Mucosa of stomach (tissue), 1 donor: ENCODE measurements at regions not wholly inside any gene's neighbourhood (a gene's known extent, or its start where the extent isn't known, plus 50 kb on each side); places are given as distances from the start of the nearest gene placed in this dataset.
"Not testable (repeated sequence)": the region's sequence is repeated elsewhere in the genome, so short reads cannot be mapped to it uniquely, and the experiment has no call there.

Experiments used
- H3K27me3 ChIP-seq: one replicate; pipeline ENCODE4 v1.7.0; 2013; ENCODE audit warnings: mild to moderate bottlenecking, low read length; ENCODE audit not compliant: control insufficient read depth, insufficient read depth
- H3K36me3 ChIP-seq: one replicate; pipeline ENCODE4 v1.7.0; 2013; ENCODE audit warnings: low read length; ENCODE audit not compliant: control insufficient read depth, insufficient read depth
- H3K4me1 ChIP-seq: one replicate; pipeline ENCODE4 v1.7.0; 2013; ENCODE audit warnings: mild to moderate bottlenecking, low read length; ENCODE audit not compliant: control insufficient read depth, insufficient read depth
- H3K4me3 ChIP-seq: one replicate; pipeline ENCODE4 v1.7.0; 2013; ENCODE audit warnings: low read length
- H3K9ac ChIP-seq: one replicate; pipeline ENCODE4 v1.7.0; 2013; ENCODE audit warnings: mild to moderate bottlenecking, low read length, moderate library complexity
- H3K9me3 ChIP-seq: one replicate; pipeline ENCODE4 v1.7.0; 2013; ENCODE audit warnings: mild to moderate bottlenecking, low read length, moderate library complexity; ENCODE audit not compliant: control insufficient read depth
- donor health status: Pancreatic carcinoma.

- Histone ChIP-seq H3K4me3 (no peak overlapping the region), H3K9ac (no peak overlapping the region), H3K9me3 (no peaks in the 10 kb centered on the region), H3K27me3 (no peaks in the 10 kb centered on the region), H3K36me3 (no peaks in the 10 kb centered on the region), H3K4me1 (peaks cover 16% of the 10 kb centered on the region)
Observed at GRCh38 chr1:229148743-229149142, 122.2 kb upstream of the RAB4A start.

- Histone ChIP-seq H3K4me3 (no peak overlapping the region), H3K9me3 (no peaks in the 10 kb centered on the region), H3K4me1 (peaks cover 16% of the 10 kb centered on the region), H3K36me3 (no peaks in the 10 kb centered on the region), H3K9ac (no peak overlapping the region), H3K27me3 (no peaks in the 10 kb centered on the region)
Observed at GRCh38 chr1:229149435-229149834, 121.5 kb upstream of the RAB4A start.

- no peaks in the 10 kb centered on the region for H3K27me3 ChIP-seq
- H3K9me3 ChIP-seq, result no peaks in the 10 kb centered on the region
- H3K36me3 ChIP-seq, result no peaks in the 10 kb centered on the region
- H3K9ac ChIP-seq, result no peak overlapping the region
- peaks cover 16% of the 10 kb centered on the region for H3K4me1 ChIP-seq
- no peak overlapping the region for H3K4me3 ChIP-seq
Observed at GRCh38 chr1:229150518-229150917, 120.4 kb upstream of the RAB4A start.

GRCh38 chr1:229151412-229151811 lies 119.5 kb upstream of the RAB4A start:
- peaks cover 20% of the 10 kb centered on the region for H3K4me1 ChIP-seq
- not testable (repeated sequence) for H3K4me3 ChIP-seq, H3K9me3 ChIP-seq, H3K27me3 ChIP-seq, H3K36me3 ChIP-seq, H3K9ac ChIP-seq

GRCh38 chr1:229152311-229152710 lies 118.6 kb upstream of the RAB4A start:
- Histone ChIP-seq H3K4me3 (no peak overlapping the region), H3K4me1 (peaks cover 20% of the 10 kb centered on the region), H3K36me3 (no peaks in the 10 kb centered on the region), H3K9me3 (no peaks in the 10 kb centered on the region), H3K9ac (no peak overlapping the region), H3K27me3 (no peaks in the 10 kb centered on the region)

- H3K4me3 ChIP-seq, result no peak overlapping the region
- H3K36me3 ChIP-seq, result no peaks in the 10 kb centered on the region
- H3K9ac ChIP-seq, result no peak overlapping the region
- no peaks in the 10 kb centered on the region for H3K9me3 ChIP-seq
- peaks cover 9% of the 10 kb centered on the region for H3K4me1 ChIP-seq
- no peaks in the 10 kb centered on the region for H3K27me3 ChIP-seq
Observed at GRCh38 chr1:229153955-229154548, 116.9 kb upstream of the RAB4A start.

GRCh38 chr1:229154811-229155210 lies 116.1 kb upstream of the RAB4A start:
- Histone ChIP-seq H3K4me3 (no peak overlapping the region), H3K4me1 (peaks cover 9% of the 10 kb centered on the region), H3K9ac (no peak overlapping the region), H3K36me3 (no peaks in the 10 kb centered on the region), H3K27me3 (no peaks in the 10 kb centered on the region), H3K9me3 (no peaks in the 10 kb centered on the region)

GRCh38 chr1:229155472-229155871 lies 115.4 kb upstream of the RAB4A start:
- Histone ChIP-seq H3K36me3 (no peaks in the 10 kb centered on the region), H3K27me3 (no peaks in the 10 kb centered on the region), H3K4me3 (no peak overlapping the region), H3K4me1 (peaks cover 9% of the 10 kb centered on the region), H3K9me3 (no peaks in the 10 kb centered on the region), H3K9ac (no peak overlapping the region)

- Histone ChIP-seq H3K27me3 (no peaks in the 10 kb centered on the region), H3K36me3 (no peaks in the 10 kb centered on the region), H3K4me3 (no peak overlapping the region), H3K4me1 (peaks cover 9% of the 10 kb centered on the region), H3K9me3 (no peaks in the 10 kb centered on the region), H3K9ac (no peak overlapping the region)
Observed at GRCh38 chr1:229156872-229157271, 114.0 kb upstream of the RAB4A start.

GRCh38 chr1:229157480-229157879 lies 113.4 kb upstream of the RAB4A start:
- no peaks in the 10 kb centered on the region for H3K9me3 ChIP-seq
- H3K4me1 ChIP-seq, result peaks cover 5% of the 10 kb centered on the region

GRCh38 chr1:229158341-229158921 lies 112.5 kb upstream of the RAB4A start:
- Histone ChIP-seq H3K9me3 (no peaks in the 10 kb centered on the region), H3K4me3 (no peak overlapping the region), H3K4me1 (peaks cover 5% of the 10 kb centered on the region)

More at GRCh38 chr1:229157480-229157879, 113.4 kb upstream of the RAB4A start:
- Histone ChIP-seq H3K4me3 (no peak overlapping the region), H3K9ac (no peak overlapping the region), H3K36me3 (no peaks in the 10 kb centered on the region), H3K27me3 (no peaks in the 10 kb centered on the region)

GRCh38 chr1:229158927-229159326 lies 112.0 kb upstream of the RAB4A start:
- Histone ChIP-seq H3K9me3 (no peaks in the 10 kb centered on the region), H3K9ac (no peak overlapping the region), H3K4me1 (peaks cover 5% of the 10 kb centered on the region), H3K36me3 (no peaks in the 10 kb centered on the region), H3K4me3 (no peak overlapping the region), H3K27me3 (no peaks in the 10 kb centered on the region)

More at GRCh38 chr1:229158341-229158921, 112.5 kb upstream of the RAB4A start:
- H3K36me3 ChIP-seq, result no peaks in the 10 kb centered on the region
- H3K9ac ChIP-seq, result no peak overlapping the region
- no peaks in the 10 kb centered on the region for H3K27me3 ChIP-seq
